ENCODE measurements at regions not wholly inside any gene's neighbourhood (a gene's known extent, or its start where the extent isn't known, plus 50 kb on each side); places are given as distances from the start of the nearest gene placed in this dataset.
A peak's percentile ranks its signal among the peaks of the same experiment; 100 is the strongest.

- no TSS peak for BruUV-seq (replicated peaks)
- no peak for FAIRE-seq
Measured at GRCh38 chr9:108160706-108161355, 671.3 kb upstream of the KLF4 start.

GRCh38 chr9:108160039-108160438 lies 670.5 kb upstream of the KLF4 start:
- intact Hi-C loops (cut with micrococcal nuclease; ENCODE audit: unreplicated experiment) (no loop called here), in situ Hi-C loops (cut with HindIII; ENCODE audit: extremely low pct_ligation_motif_present, low pct_unique_long_range_greater_than_20kb) (no loop called here)
- no peak overlapping the region for H3K27ac ChIP-seq (ENCODE audit: extremely low read length, insufficient read depth, low read length)
- no peak for FAIRE-seq
- CTCF ChIA-PET (ENCODE audit: low intra/inter-chr PET ratio, low total read pairs) = no interaction called here
- no peak overlapping the region for H3K4me2 ChIP-seq (ENCODE audit: low read depth, low read length)
- H4K20me1 ChIP-seq (ENCODE audit: insufficient read depth, low read length) = no peaks in the 10 kb centered on the region
- no peak for ATAC-seq
- H3K4me1 ChIP-seq (ENCODE audit: insufficient read depth, low read length) = peaks cover 14% of the 10 kb centered on the region
- 10% methylated on average over 1 of the region's 1 CpG for WGBS (ENCODE audit: low lambda C conversion rate)
- POLR2A ChIA-PET = no interaction called here
- no peaks in the 10 kb centered on the region for H3K79me2 ChIP-seq (ENCODE audit: insufficient read depth, low read length)
- H3K4me3 ChIP-seq (replicated peaks in 1 of 3; ENCODE audit: insufficient read depth in 1 of 3, low read depth in 2 of 3, low read length in 3 of 3) = no peak overlapping the region
- no peak overlapping the region for H2AFZ ChIP-seq (ENCODE audit: low read length)
- BruUV-seq (replicated peaks) = no TSS peak
- H3K9ac ChIP-seq (ENCODE audit: insufficient read depth, low read depth, low read length) = no peak overlapping the region
- no peaks in the 10 kb centered on the region for H3K36me3 ChIP-seq (replicated peaks in 1 of 2; ENCODE audit: control insufficient read depth in 1 of 2, insufficient read depth in 2 of 2, low read length in 2 of 2)
- H3K9me3 ChIP-seq (ENCODE audit: low read length) = no peaks in the 10 kb centered on the region
- H3K27me3 ChIP-seq (ENCODE audit: control insufficient read depth in 1 of 2, insufficient read depth in 2 of 2, low read length in 2 of 2) = no peaks in the 10 kb centered on the region; a peak in 1 of 5 replicates
- DNase-seq (ENCODE audit: low spot score) = no peak
- no peak for TF ChIP-seq PRMT3 (CRISPR knock-in tag; IDR thresholded peaks at IDR 0.05; ENCODE audit: borderline replicate concordance, low read depth)
- TF ChIP-seq, protein P1, sequence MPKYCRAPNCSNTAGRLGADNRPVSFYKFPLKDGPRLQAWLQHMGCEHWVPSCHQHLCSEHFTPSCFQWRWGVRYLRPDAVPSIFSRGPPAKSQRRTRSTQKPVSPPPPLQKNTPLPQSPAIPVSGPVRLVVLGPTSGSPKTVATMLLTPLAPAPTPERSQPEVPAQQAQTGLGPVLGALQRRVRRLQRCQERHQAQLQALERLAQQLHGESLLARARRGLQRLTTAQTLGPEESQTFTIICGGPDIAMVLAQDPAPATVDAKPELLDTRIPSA (CRISPR knock-in tag; IDR thresholded peaks at IDR 0.05; ENCODE audit: borderline replicate concordance) = no peak

More at GRCh38 chr9:108160706-108161355, 671.3 kb upstream of the KLF4 start:
- in situ Hi-C loops (cut with HindIII; ENCODE audit: extremely low pct_ligation_motif_present, low pct_unique_long_range_greater_than_20kb) = no loop called here
- intact Hi-C loops (cut with micrococcal nuclease; ENCODE audit: unreplicated experiment) = no loop called here
- Histone ChIP-seq H3K27ac (ENCODE audit: extremely low read length, insufficient read depth, low read length) (no peak overlapping the region), H4K20me1 (ENCODE audit: insufficient read depth, low read length) (no peaks in the 10 kb centered on the region), H3K4me2 (ENCODE audit: low read depth, low read length) (peak overlapping the region; percentile 23; the same call in 1 of the 2 replicates), H3K9ac (ENCODE audit: insufficient read depth, low read depth, low read length) (no peak overlapping the region), H3K4me1 (ENCODE audit: insufficient read depth, low read length) (peaks cover 14% of the 10 kb centered on the region), H2AFZ (ENCODE audit: low read length) (no peak overlapping the region), H3K36me3 (replicated peaks in 1 of 2; ENCODE audit: control insufficient read depth in 1 of 2, insufficient read depth in 2 of 2, low read length in 2 of 2) (no peaks in the 10 kb centered on the region), H3K27me3 (ENCODE audit: control insufficient read depth in 1 of 2, insufficient read depth in 2 of 2, low read length in 2 of 2) (no peaks in the 10 kb centered on the region; a peak in 1 of 5 replicates), H3K4me3 (replicated peaks in 1 of 3; ENCODE audit: insufficient read depth in 1 of 3, low read depth in 2 of 3, low read length in 3 of 3) (no peak overlapping the region), H3K9me3 (ENCODE audit: low read length) (no peaks in the 10 kb centered on the region), H3K79me2 (ENCODE audit: insufficient read depth, low read length) (no peaks in the 10 kb centered on the region)
- WGBS (ENCODE audit: low lambda C conversion rate) = 40% methylated on average over 5 of the region's 5 CpGs
- ATAC-seq (no peak), DNase-seq (ENCODE audit: low spot score) (no peak)
- ChIA-PET POLR2A (no interaction called here), CTCF (ENCODE audit: low intra/inter-chr PET ratio, low total read pairs) (no interaction called here)
- TF ChIP-seq, protein P2, sequence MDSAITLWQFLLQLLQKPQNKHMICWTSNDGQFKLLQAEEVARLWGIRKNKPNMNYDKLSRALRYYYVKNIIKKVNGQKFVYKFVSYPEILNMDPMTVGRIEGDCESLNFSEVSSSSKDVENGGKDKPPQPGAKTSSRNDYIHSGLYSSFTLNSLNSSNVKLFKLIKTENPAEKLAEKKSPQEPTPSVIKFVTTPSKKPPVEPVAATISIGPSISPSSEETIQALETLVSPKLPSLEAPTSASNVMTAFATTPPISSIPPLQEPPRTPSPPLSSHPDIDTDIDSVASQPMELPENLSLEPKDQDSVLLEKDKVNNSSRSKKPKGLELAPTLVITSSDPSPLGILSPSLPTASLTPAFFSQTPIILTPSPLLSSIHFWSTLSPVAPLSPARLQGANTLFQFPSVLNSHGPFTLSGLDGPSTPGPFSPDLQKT (CRISPR knock-in tag; IDR thresholded peaks at IDR 0.05; ENCODE audit: borderline replicate concordance) = no peak
- TF ChIP-seq MAFK (conservative IDR thresholded peaks at IDR 0.05 in 1 of 2, IDR thresholded peaks at IDR 0.05 in 1 of 2; ENCODE audit: low read length in 2 of 2) = peak; percentile 14 to 39; a peak in 2 of 4 replicates

All from HepG2 (cell line).